CD4-positive, alpha-beta T cell treated with Interleukin-4 for 4 hours (primary cell): ENCODE measurements at regions not wholly inside any gene's neighbourhood (a gene's known extent, or its start where the extent isn't known, plus 50 kb on each side); places are given as distances from the start of the nearest gene placed in this dataset.
A peak's percentile ranks its signal among the peaks of the same experiment; 100 is the strongest.

Source experiments
- DNase-seq: peaks from one replicate; pipeline ENCODE4 v3.0.0-alpha.2; 2020

DNA sequence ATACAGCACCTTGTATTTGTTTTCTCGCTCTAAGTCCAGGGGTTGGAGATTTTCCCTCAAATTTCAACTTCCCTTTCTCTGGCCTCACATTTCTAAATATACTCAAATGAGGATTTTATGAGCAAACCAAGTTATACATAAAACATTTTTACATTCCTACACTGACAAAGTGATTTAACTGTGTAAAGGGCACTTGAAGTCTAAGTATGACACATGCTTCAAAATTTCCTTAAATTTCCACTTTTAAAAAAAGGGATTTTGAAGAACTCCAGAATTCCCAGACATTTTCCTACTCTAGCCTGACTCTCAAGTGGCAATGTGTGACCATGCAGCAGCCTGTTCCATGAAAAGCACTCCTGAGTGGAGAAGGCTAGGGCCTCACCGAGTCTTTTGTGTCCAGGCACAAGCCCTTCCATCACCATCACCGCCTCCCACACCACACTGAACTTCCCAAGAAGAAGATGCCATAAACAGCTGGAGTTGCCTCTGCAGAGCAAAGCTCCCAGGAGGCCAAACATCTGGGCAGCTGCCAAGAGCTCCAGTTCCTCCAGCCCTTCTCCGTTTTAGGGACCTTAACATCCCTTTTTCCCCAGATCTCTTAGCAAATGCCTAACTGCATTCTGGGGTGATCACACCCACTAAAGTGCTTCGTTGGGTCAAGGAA is 68.9 kb downstream of the NCR2 start:
- DNase-seq: no peak

DNA sequence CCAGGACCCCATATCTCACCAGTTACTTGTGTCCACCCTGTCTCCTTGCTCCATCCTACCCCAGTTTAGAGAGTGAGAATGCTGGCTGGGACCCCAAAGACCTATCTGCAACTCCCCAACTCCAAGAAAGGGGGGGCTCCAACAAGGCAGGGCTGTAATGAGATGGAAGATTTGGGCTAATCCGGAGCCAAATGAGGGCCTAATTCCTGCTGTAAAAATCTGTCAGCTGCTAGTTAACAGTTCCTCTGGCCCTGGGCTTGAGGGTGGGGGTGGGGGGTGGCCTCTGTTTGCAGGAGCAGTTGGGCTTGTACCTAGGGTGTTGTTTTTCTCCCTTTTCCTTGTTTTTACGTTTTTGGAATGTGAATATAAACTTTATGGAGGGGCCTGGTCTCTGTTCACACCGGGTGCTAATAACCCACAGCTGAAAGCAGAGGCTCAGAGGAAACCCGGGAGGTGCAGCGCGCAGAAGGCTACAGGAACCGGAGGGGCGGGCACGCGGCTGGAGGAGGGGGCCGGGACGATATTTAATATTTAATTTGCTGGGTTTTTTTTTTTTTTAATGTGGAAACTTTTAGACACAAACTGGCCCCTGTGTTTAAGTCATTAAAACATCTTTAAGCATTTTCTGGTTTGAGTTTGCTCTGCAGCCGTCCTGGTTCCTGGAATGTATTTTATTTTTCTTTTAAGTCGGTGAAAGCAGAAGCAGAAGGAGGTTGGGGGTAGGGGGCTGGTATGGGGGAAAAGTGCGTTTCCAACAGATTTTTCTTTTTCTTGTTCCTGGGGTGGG is 70.7 kb downstream of the NCR2 start:
- no peak for DNase-seq

DNA sequence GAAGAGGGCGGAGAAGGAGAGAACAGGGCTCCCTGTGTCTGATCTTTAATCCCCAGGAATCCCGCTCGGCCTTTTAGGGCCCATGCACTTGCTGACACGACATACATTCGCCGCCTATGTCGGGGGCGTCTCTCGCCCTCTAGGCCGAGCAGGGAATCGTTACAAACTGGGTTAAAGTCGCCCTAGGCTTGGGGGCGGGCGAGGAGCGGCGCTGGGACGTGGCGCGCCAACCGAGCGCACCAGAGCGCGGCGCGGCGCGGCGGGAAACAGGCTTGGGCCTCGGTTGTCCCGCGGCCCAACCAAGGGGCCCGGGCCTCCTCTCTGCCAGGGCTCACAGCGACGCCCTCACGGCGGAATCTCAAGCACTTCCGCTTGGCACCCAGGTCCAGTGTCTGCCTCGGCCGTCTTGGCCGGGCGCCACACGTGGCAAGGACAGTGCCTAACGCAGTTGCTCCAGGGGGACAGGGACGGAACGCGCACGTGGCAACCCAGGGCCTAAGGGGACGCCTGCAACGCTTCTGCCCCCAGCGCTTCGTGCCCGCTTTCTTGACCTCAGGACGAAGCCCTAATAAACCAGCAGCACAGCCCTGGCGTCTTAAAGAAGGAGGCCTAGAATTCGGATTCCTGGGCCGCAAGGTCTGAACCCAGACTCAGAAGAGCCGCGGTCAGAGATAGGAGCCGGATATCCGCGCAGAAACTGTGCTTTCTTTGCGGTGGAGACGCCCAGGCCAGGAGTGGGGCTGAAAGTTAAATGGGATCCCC is 71.5 kb downstream of the NCR2 start:
- no peak for DNase-seq

DNA sequence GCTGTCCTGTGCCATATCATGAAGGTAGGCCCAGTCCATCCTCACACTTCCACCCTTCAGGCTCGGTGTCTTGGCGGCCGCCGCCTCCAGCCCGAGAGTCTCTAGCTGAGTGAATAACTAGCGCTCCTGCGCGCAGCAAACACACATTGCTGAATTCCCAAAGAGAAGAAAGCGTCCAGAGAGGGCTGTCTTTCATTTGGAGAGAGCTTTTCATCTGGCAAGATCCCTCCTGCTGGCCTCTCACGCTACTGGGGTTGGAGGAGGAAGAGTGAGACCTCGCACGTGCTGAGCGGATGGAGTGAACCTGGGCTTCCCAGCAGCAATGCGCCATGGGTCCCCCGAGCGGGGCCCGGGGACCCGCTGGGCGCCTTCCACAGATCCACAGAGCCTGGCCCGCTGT is 73.2 kb downstream of the NCR2 start:
- no peak for DNase-seq

DNA sequence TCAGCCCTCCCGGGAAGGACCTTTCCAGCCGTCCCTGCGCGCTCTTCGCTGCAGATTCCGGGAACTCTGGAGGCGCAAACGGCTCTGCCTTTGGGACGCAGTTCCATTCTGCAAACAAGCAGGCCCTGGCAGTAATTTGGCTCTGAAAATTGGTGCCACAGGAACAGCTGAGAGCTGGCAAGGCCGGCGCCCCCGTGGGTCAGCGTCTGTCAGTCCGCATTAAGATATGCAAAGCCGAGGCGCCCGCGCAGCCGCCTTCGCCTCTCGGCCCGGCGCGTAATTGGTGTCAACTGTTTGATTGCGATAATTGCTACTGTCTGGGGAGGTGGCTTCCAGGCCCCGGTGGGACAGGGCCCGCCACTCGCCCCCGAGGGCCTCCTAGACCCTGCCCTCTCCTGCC is 73.6 kb downstream of the NCR2 start:
- DNase-seq: no peak

DNA sequence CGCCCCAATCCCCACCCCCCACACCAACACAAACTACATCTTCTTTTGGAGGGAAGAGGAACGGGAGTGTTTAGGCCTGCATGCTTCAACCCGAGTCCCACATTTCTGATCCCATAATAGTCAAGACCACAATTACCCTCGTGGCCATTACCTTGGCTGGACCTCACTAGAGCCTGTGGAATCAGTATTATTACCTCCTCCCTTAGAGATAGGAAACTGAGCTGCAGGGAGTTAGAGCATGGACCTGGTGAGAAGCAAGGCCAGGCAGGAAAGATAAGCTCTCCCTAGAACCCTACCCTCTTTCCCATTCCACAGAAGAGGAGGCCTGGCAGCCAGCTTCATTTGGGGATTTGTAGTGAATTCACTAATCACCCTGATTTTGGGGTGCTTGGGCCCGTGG is 74.1 kb downstream of the NCR2 start:
- no peak for DNase-seq

DNA sequence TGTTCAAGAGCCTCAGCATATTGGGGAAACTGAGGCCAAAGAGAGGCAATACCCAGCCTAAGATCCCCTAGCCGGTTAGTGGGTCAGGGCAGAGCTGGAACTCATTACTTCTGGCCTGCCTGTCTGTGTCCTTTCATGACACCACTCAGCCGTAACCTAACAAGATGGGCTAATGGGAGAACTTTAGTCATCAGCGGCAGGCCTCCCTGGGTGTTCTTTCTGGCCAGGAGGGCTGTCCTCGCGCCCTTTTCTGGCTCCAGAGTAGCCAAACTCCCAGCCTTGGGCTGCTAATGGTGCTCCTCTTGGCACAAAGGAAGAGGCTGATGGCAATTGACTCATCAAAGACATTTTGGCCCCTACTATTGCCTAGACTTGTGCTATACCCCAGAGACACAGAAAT is 76.6 kb downstream of the NCR2 start:
- DNase-seq: no peak

DNA sequence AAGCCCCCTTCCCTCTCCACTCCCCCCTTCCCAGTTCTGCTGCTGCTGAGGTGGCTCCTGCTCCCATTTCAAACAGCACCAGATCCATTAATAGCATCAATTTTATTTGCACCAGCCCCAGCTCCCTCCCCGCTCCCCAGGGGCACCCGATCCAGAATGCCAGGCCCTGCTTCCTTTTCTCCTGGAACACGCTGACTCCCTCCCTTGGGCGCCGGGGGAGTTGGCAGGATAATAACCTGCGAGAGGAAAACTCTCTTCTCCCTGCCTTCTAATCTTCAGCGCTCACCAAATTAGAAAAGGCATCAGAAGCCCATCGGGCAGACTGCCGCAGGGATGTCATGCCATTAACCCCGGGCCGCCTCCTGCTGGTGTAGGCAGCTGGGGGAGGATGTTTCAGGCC is 77.8 kb downstream of the NCR2 start:
- DNase-seq: no peak

DNA sequence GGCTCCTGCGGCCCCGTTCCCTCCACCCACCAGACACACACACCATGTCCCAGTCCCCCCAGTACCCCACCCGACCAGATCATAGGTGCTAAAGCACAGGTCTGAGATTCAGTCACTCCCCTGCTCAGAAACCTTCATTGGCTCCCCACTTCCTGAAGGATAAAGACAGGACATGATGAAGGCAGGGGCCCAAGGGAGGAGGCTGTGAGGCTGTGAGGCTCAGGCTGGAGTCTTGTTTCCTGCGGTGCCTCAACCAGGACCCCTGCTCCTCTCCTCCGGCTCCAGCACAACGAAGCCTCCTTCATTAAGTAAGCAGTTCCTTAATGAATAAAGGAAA is 81.1 kb downstream of the NCR2 start:
- no peak for DNase-seq

DNA sequence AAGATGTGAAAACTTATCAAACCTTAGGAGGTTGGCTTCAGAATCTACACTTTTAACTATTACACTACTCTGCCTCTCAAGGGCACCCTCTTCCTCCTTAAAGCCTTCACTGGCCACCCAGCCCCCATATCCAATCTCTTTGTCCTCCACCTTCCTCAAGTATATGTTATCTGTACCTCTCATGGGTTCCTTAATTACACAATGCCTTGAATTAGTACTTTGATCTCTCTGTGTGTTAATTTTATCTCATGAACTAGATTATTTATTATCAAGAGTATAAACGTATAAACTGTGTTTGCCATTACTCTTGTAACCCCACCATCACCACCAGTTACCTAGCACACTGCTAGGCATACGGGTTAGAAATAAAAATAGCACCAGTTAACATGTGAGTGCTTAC is 83.3 kb downstream of the NCR2 start:
- DNase-seq: no peak

DNA sequence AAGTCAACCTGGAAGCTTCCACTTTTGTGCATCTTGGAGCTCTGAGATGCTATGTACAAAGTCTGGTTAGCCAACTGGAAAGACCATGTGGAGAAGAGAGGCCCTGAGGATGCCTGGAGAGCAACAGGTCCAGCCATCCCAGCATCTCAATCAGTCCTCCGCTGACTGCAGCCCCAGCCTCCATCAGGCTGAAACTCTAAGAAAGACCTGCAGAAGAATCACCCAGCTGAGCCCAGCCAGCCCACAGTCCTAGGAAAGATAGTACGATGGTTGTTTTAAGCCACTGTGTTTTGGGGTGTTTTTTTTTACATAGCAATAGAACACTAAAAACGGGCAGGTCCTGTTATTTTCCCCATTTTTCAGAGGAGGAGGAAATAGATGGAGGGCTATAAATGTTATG is 84.0 kb downstream of the NCR2 start:
- DNase-seq: no peak

DNA sequence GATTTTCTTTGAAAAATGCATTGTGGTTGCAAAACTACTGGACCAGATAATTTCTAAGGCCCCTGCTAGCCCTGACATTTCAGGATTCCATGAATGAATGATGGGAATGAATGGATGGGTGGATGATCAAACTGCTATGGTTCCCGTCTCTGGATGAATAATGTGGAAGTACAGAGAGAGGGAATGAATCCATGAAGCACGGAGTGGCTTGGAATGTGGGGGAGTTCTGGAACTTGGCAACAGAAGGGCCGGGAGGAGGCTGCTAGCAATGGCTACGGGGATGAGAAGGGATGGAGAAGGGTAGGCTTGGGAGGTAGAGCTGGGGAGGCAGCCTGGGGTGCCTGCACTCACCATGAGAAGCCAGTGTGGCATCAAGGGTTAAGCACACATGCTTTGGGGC is 84.8 kb downstream of the NCR2 start:
- DNase-seq: no peak

DNA sequence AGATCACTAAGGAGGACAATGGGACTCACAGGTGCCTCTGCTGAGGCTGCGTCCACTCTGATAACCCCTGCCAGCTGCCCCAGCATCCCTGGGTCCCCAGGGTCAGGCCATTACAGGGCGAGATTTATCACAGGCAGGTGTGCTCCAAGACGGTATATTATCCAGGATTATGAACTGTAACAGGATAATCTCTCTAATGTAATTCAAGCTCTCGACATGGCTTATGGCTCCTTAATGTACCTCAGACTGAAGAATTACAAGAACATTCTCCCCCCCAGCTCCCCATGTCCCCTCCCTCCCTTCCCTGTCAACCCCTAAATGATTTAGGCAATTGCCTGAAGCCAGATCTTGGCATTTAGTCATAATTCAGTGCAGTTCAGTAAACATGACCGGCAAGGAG is 86.8 kb downstream of the NCR2 start:
- DNase-seq: no peak

DNA sequence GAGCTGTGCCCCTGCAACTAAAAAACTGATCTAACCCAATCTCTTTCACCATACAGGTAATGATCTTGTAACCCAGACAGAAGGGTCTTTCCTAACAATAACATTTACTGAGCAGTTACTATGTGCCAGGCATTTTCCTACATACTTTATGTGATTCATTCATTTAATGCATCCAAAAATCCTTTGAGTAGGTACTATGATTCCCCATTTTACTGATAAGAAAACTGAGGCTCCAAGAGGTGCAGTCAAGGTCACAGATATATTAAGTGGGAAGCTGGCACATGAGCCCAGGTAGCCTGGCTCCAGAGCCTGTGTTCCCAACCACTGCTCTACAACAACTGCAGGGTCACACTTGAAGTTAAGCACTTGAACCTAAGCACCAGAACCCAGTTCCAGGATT is 87.6 kb downstream of the NCR2 start:
- no peak for DNase-seq

DNA sequence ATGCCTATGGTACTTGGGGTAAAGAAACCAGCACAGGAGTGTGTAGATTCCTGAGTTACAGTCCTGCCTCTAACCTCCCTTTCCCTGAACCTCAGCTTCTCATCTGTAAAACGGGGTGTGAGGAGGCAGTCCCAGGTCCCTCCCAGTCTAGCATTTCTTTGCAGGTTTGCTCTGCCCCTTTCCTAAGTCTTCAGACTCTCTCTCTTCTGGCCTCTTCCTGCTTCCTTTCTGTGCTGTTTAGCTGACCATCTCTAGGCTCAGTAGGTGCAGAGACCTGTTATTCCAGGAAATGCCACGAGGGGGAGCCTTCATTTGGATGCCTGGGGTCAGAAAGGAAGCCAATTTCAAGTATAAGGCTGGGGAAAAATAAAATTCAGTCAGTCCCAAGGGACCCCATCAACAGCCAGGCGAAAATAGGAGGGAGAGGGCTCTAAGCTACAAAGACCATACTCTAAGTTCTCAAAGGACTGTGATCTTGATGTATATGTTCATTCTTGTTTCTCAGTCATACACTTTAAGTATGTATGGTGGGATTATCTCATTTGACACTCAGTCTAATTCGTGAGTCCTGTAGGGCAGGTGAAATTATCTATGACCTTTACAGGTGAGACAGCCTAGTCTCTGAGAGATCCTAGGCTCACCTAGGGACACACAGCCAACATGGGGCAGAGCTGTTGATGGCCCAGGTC is 89.1 kb downstream of the NCR2 start:
- DNase-seq: peak; percentile 75

DNA sequence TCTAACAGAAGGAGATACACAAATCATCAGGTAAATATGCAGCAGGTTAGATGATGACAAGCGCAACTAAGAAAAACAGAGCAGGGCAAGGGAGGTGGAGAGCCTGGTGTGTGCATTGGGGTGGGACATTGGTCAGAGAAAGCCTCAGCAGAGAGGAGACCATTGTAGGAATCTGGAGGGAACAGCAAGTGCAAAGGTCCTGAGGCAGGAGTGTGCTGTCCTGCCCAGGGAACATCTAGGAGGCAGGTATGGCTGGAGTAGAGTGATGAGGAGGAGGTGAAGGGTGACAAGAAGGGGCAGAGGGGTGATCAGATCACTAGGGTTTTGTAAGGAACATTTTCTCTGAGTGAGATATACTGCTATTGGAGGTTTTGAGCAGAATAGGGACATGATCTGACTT is 90.1 kb downstream of the NCR2 start:
- no peak for DNase-seq

DNA sequence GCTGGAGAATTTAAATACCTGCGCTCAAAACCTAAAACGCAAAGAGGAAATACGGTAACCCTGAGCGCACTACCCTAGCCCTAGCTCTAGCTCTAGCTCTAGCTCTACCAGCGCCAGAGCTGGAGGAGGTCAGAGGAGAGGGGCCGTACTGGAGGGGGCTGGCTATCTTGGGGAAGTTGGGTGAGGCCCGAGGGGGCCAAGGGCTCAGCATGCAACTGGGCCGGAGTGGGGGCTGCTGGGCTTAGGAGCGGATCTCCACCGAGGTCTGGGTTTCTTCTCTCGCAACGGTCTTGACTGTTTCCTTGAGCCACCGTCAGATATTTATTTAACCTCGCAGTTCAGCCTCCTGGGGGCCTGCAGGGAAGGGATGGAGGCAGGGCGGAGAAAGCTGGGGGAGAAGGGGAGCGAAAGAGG is 91.0 kb downstream of the NCR2 start:
- DNase-seq: no peak

DNA sequence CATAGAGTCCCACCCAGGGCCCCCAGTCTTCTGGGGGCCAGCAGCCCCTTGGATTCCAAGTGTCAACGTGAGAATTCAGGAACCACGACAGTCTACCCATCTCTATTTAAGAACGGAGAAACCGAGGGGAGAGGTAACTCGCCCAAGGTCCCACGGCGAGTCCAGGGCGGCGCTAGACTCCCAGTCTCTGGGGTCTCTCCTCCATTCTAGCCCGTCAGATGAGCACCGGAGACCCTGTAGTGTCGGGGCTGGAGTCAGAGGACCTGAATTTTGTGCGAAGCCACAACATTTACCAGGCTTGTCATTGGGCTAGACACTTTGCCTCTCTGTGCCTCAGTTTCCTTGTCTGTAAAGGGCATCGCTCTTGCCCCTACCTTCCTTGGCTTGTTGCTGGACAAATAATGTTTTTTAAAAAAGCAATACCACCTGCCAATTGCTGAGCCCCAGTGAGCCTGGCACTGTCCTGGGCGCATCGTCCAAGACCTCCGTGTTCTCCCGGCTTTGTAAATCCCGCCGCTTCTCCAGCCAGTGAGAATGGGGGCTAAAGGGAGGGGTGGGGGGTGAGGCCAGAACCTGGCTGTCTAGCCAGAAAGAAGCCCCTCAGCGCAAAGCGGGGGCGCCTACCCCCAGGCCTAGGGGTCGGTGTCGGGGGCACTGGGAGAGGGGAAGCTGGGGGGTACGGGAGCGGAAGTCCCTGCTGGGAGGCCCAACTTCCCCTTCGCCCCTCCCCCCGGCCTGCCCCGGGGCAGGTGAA is 91.7 kb downstream of the NCR2 start:
- no peak for DNase-seq

DNA sequence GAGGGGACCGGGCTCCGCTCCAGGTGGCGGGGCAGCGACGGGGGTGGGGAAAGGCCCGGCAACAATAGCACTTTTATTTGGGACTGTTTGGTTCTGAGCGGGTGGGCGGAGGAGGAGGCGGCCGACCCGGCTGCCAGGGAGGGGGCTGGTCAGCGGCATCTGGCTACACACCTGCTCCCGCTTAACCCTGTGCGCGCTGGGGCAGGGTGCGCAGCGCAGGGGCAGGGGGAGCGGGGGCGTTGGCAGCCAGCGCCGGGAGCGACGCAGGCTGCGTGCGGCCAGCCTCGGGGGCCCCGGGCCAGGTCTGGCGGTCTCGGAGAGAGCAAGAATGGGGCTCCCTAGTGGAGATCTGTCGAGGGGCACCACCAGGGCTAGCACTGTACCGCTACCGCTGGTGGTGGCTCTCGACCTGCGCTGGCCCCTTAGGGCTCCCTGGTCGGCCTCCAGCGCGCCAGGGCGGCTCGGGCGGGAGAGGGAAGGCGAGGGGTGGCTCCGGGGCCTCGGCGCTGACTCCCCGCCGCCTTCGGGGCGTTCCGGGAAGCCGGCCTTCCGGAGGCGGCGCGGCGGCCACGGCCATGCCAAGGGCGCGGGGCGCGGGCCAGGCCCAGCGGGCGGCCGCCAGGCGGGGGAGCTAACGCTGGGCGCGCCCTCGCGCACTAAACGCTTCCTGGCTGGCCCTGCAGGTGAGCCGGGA is 92.4 kb downstream of the NCR2 start:
- DNase-seq: no peak

DNA sequence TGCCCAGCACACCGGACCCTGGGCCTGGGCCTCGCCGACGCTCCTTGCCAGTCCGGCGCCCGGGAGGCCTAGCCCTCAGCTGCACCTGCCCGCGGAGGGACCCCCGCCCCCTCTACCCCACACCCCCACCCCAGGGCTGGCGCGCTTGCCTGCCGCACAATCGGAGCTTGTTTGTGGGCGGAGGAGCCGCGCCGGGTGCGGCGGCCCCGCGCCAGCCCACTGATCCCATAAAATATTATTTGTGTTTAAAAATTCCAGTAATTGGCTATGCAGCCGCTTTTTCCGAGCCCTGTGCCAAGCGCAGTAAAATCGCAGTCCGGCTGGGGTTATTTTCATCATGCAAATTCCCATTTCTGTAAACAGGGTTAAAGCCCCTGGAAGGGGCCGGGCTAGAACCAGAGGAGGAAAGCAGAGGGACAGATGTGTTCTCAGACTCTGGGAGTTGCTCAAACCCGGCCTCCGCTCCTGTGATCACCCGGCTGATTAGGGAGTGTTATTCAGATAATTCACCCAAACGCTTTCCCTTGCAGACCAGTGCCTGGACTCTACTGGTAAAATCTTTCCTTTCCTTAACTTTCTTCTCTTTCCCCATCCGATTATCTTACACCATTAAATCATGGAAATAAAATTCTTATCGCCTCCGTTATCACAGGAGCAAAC is 93.1 kb downstream of the NCR2 start:
- DNase-seq: no peak

DNA sequence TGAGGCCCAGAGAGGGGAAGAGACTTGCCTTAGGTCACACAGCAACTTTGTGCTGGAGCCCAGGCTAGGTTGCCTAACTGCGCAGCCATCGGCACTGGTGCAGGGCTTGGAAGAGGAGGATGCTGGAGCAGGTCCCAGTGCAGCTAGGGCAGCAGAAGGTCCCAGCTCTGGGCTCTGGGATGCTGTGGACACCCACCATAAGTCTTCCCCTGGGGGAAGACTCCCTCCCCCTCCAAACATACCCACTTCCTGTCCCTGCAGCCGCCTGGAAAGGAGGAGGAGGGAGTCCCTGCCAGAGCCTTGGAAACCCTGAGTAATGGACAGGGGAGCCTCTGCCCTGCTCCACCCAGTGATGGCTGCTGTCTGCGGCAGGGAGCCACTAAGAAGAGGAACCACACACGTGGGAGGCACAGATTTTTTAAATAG is 93.6 kb downstream of the NCR2 start:
- no peak for DNase-seq
